Gastroesophageal sphincter (tissue), 3 donors: ENCODE measurements at regions not wholly inside any gene's neighbourhood (a gene's known extent, or its start where the extent isn't known, plus 50 kb on each side); places are given as distances from the start of the nearest gene placed in this dataset.

Experiments
- CTCF ChIP-seq, 4 experiments: fragments of 200-600 bp in 2 of 4; fragments of 450-650 bp in 2 of 4; sonication (generic) in 1 of 4; IDR thresholded peaks; one replicate each; pipeline ENCODE4 v1.5.1; 2017 to 2019; ENCODE audit warnings: antibody characterized with exemption in 4 of 4, mild to moderate bottlenecking in 2 of 4, moderate library complexity in 2 of 4
- POLR2A ChIP-seq, 2 donors: fragments of 450-650 bp; IDR thresholded peaks; one replicate each; pipeline ENCODE4 v1.6.1; 2017; ENCODE audit warnings: antibody characterized with exemption in 2 of 2, mild to moderate bottlenecking in 2 of 2, moderate library complexity in 1 of 2
- POLR2AphosphoS5 ChIP-seq: sonication (generic); formaldehyde crosslinking; IDR thresholded peaks from one replicate; pipeline ENCODE4 v1.6.1; 2017; ENCODE audit warnings: antibody characterized with exemption

DNA sequence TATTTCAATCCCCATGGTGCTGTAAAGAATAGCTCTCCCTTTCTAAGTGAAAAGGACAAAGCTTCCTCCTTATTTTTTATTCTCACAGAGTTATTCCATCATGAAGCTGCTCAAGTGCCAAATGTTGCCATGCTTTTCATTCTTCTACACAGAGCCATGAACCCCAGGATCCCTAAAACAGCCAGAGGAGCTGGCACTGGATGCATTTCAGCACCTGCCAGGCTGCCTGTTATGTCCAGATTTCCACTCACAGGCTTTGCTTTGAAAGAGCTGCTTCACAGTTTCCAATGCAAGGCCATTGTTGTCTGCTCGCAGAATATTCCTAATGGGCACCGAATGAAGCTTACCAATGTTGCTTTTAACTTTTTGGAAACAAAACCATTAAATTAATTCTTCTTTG, 256.2 kb upstream of the NPSR1 start:
- no peak for TF ChIP-seq POLR2A (IDR thresholded peaks at IDR 0.05)
- TF ChIP-seq CTCF (IDR thresholded peaks at IDR 0.05), result no peak
- no peak for TF ChIP-seq POLR2AphosphoS5
